ENCODE measurements at regions not wholly inside any gene's neighbourhood (a gene's known extent, or its start where the extent isn't known, plus 50 kb on each side); places are given as distances from the start of the nearest gene placed in this dataset.

DNA sequence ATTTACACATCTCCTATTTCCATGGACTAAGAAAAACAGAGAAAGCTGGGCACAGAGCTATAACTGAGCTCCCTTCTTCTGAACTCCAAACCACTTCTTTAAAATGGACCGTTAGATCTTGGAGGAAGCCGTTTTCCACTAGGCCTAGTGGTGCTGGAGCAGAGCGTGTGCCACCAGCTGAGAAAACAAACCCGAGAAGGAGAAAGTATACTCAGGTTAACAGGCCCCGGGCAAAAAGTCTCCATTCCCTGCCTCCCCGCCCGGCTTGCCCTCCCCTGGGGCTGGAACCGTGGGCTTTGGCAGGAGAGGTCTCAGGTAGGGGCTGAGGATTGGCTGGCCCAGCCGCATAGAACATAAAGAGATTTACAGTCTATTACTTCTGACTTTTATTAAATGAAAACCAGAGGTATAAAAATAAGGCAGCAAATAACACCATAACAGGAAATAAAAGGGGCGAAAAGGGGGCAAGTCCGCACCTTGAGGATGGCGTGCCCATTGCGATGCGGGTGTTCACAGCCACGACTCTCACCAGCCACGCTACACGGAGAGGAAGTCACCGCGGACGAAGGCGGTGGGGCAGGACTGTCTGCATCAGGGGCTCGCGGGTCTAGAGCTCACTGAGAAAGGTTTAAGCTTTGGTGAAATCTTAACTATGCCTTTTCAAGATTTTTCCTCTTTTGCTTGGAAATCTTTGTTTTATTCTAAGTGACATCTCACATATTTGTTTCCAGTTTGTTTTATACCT lies 191.2 kb upstream of the GMDS start:
- Histone ChIP-seq H3K36me3 (ENCODE audit: control insufficient read depth, insufficient read depth, low read length) (no peaks in the 10 kb centered on the region), H3K4me1 (no peaks in the 10 kb centered on the region), H3K4me3 (ENCODE audit: low read depth, low read length) (no peak overlapping the region), H3K27ac (no peak overlapping the region), H3K4me2 (ENCODE audit: low read length) (no peak overlapping the region), H2AFZ (no peak overlapping the region), H3K27me3 (ENCODE audit: control insufficient read depth, insufficient read depth, low read length) (no peaks in the 10 kb centered on the region), H3K9ac (no peak overlapping the region), H3K79me2 (no peaks in the 10 kb centered on the region), H3K9me3 (ENCODE audit: control insufficient read depth, low read length) (no peaks in the 10 kb centered on the region)
- TF ChIP-seq, protein P1, sequence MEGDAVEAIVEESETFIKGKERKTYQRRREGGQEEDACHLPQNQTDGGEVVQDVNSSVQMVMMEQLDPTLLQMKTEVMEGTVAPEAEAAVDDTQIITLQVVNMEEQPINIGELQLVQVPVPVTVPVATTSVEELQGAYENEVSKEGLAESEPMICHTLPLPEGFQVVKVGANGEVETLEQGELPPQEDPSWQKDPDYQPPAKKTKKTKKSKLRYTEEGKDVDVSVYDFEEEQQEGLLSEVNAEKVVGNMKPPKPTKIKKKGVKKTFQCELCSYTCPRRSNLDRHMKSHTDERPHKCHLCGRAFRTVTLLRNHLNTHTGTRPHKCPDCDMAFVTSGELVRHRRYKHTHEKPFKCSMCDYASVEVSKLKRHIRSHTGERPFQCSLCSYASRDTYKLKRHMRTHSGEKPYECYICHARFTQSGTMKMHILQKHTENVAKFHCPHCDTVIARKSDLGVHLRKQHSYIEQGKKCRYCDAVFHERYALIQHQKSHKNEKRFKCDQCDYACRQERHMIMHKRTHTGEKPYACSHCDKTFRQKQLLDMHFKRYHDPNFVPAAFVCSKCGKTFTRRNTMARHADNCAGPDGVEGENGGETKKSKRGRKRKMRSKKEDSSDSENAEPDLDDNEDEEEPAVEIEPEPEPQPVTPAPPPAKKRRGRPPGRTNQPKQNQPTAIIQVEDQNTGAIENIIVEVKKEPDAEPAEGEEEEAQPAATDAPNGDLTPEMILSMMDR (IDR thresholded peaks at IDR 0.05): no peak

- Histone ChIP-seq H2AFZ (no peak overlapping the region), H3K27me3 (ENCODE audit: control insufficient read depth, insufficient read depth, low read length) (no peaks in the 10 kb centered on the region), H3K36me3 (ENCODE audit: control insufficient read depth, insufficient read depth, low read length) (no peaks in the 10 kb centered on the region), H3K4me3 (ENCODE audit: low read depth, low read length) (no peak overlapping the region), H3K79me2 (no peaks in the 10 kb centered on the region), H3K9me3 (ENCODE audit: control insufficient read depth, low read length) (no peaks in the 10 kb centered on the region), H3K4me1 (no peaks in the 10 kb centered on the region), H3K27ac (no peak overlapping the region), H3K9ac (no peak overlapping the region), H3K4me2 (ENCODE audit: low read length) (no peak overlapping the region)
- TF ChIP-seq, protein P1 (IDR thresholded peaks at IDR 0.05): no peak
These were observed 189.9 kb upstream of the GMDS start for GRCh38 chr6:2435323-2435722.

GRCh38 chr6:2434912-2435311 lies 189.5 kb upstream of the GMDS start:
- Histone ChIP-seq H3K4me2 (ENCODE audit: low read length) (no peak overlapping the region), H3K27me3 (ENCODE audit: control insufficient read depth, insufficient read depth, low read length) (no peaks in the 10 kb centered on the region), H3K79me2 (no peaks in the 10 kb centered on the region), H3K36me3 (ENCODE audit: control insufficient read depth, insufficient read depth, low read length) (no peaks in the 10 kb centered on the region), H3K4me3 (ENCODE audit: low read depth, low read length) (no peak overlapping the region), H3K9me3 (ENCODE audit: control insufficient read depth, low read length) (no peaks in the 10 kb centered on the region), H3K4me1 (no peaks in the 10 kb centered on the region), H3K27ac (no peak overlapping the region), H3K9ac (no peak overlapping the region), H2AFZ (no peak overlapping the region)
- TF ChIP-seq, protein P1 (IDR thresholded peaks at IDR 0.05): no peak

GRCh38 chr6:2434116-2434515 lies 188.7 kb upstream of the GMDS start:
- Histone ChIP-seq H3K36me3 (ENCODE audit: control insufficient read depth, insufficient read depth, low read length) (no peaks in the 10 kb centered on the region), H3K9me3 (ENCODE audit: control insufficient read depth, low read length) (no peaks in the 10 kb centered on the region), H3K4me1 (no peaks in the 10 kb centered on the region), H2AFZ (no peak overlapping the region), H3K4me3 (ENCODE audit: low read depth, low read length) (no peak overlapping the region), H3K27ac (no peak overlapping the region), H3K79me2 (no peaks in the 10 kb centered on the region), H3K27me3 (ENCODE audit: control insufficient read depth, insufficient read depth, low read length) (no peaks in the 10 kb centered on the region), H3K9ac (no peak overlapping the region), H3K4me2 (ENCODE audit: low read length) (no peak overlapping the region)
- TF ChIP-seq, protein P1 (IDR thresholded peaks at IDR 0.05): no peak

- Histone ChIP-seq H3K79me2 (no peaks in the 10 kb centered on the region), H3K27ac (no peak overlapping the region), H3K9ac (no peak overlapping the region), H2AFZ (no peak overlapping the region), H3K4me3 (ENCODE audit: low read depth, low read length) (no peak overlapping the region), H3K9me3 (ENCODE audit: control insufficient read depth, low read length) (no peaks in the 10 kb centered on the region), H3K27me3 (ENCODE audit: control insufficient read depth, insufficient read depth, low read length) (no peaks in the 10 kb centered on the region), H3K36me3 (ENCODE audit: control insufficient read depth, insufficient read depth, low read length) (no peaks in the 10 kb centered on the region), H3K4me1 (no peaks in the 10 kb centered on the region), H3K4me2 (ENCODE audit: low read length) (no peak overlapping the region)
- TF ChIP-seq, protein P1 (IDR thresholded peaks at IDR 0.05): no peak
These were observed 188.3 kb upstream of the GMDS start for GRCh38 chr6:2433711-2434110.

Data from parathyroid adenoma (tissue), 2 donors.